HCT116 (cell line): ENCODE measurements at regions not wholly inside any gene's neighbourhood (a gene's known extent, or its start where the extent isn't known, plus 50 kb on each side); places are given as distances from the start of the nearest gene placed in this dataset.

Source experiments
- ATAC-seq: fragments of 200-7000 bp; cut with Tn5 transposase; 2 replicates; pipeline ENCODE4 v1.9.1; 2020; ENCODE audit warnings: mild to moderate bottlenecking, moderate library complexity
- BruUV-seq: library from RNA; stranded (reverse); fragments of 400-500 nt; replicated peaks from 2 replicates; lab custom pipeline; 2021; lab: Mats Ljungman, UMichigan
- CTCF ChIA-PET: fragments of 300-600 bp; sonication (Branson Sonifier 250); formaldehyde crosslinking; loops from one replicate; lab custom pipeline; 2021; ENCODE audit warnings: antibody characterized with exemption; lab: Charles Lee
- POLR2A ChIA-PET: fragments of 300-600, 350-600 bp; sonication (Branson Sonifier 250); formaldehyde crosslinking; loops from one replicate; lab custom pipeline; 2021; ENCODE audit warnings: antibody characterized with exemption; lab: Charles Lee
- RAD21 ChIA-PET, 2 experiments: fragments of 300-600 bp; sonication (Branson Sonifier 250); formaldehyde crosslinking; loops; one replicate each; lab custom pipeline; 2023; ENCODE audit warnings: low total read pairs in 2 of 2; ENCODE audit not compliant: uncharacterized antibody in 2 of 2, unreplicated experiment in 2 of 2, low non-redundant PET in 1 of 2; lab: Charles Lee
- DNase-seq: peaks from one replicate; pipeline ENCODE4 v3.0.0-alpha.2; 2010; ENCODE audit warnings: low read depth, low spot score
- H2AFZ ChIP-seq: fragments of 200-600 bp; shearing (Covaris generic), sonication (generic); 2 replicates; pipeline ENCODE4 v1.6.1; 2017; ENCODE audit warnings: low read depth, mixed run types, mixed read lengths, antibody characterized with exemption, low read length; ENCODE audit not compliant: poor library complexity, severe bottlenecking
- H3K27ac ChIP-seq: 2 replicates; pipeline ENCODE4 v1.5.1; 2012; ENCODE audit warnings: low read depth, low read length
- H3K27me3 ChIP-seq: fragments of 200-600 bp; sonication (generic); 2 replicates; pipeline ENCODE4 v1.6.1; 2016; ENCODE audit warnings: mixed run types, low read length, mixed read lengths; ENCODE audit not compliant: insufficient read depth
- H3K36me3 ChIP-seq, 2 experiments: fragments of 200-500 bp in 1 of 2; fragments of 200-600 bp in 1 of 2; sonication (Bioruptor generic) in 1 of 2; sonication (generic) in 1 of 2; 2 replicates each; pipeline versions ENCODE4 v1.5.1 to v1.6.1; 2014 to 2016; ENCODE audit warnings: low read length in 2 of 2, inconsistent platforms in 1 of 2, mixed read lengths in 1 of 2, mixed run types in 1 of 2; ENCODE audit not compliant: insufficient read depth in 2 of 2, control insufficient read depth in 1 of 2
- H3K4me1 ChIP-seq, 2 experiments: fragments of 200-600 bp in 1 of 2; sonication (generic) in 1 of 2; 2 replicates each; pipeline versions ENCODE4 v1.5.1 to v1.6.1; 2012 to 2017; ENCODE audit warnings: low read length in 2 of 2, inconsistent platforms in 1 of 2, mild to moderate bottlenecking in 1 of 2, mixed read lengths in 1 of 2, mixed run types in 1 of 2, moderate library complexity in 1 of 2; ENCODE audit not compliant: insufficient read depth in 2 of 2, control insufficient read depth in 1 of 2
- H3K4me2 ChIP-seq: fragments of 200-600 bp; sonication (generic); 2 replicates; pipeline ENCODE4 v1.6.1; 2017; ENCODE audit warnings: mixed run types, low read length, mixed read lengths
- H3K4me3 ChIP-seq, 2 experiments: fragments of 200-600 bp in 1 of 2; sonication (generic) in 1 of 2; replicated peaks in 1 of 2; 2 replicates each; pipeline ENCODE4 v1.5.1; 2011 to 2016; ENCODE audit warnings: low read length in 2 of 2, control low read depth in 1 of 2, low read depth in 1 of 2, mild to moderate bottlenecking in 1 of 2, mixed read lengths in 1 of 2, mixed run types in 1 of 2
- H3K79me2 ChIP-seq: fragments of 200-600 bp; sonication (generic); 2 replicates; pipeline ENCODE4 v1.6.1; 2017; ENCODE audit warnings: mild to moderate bottlenecking, mixed run types, low read length, moderate library complexity, mixed read lengths; ENCODE audit not compliant: insufficient read depth
- H3K9ac ChIP-seq: fragments of 200-600 bp; sonication (generic); 2 replicates; pipeline ENCODE4 v1.6.1; 2016; ENCODE audit warnings: low read length, mixed read lengths
- H3K9me2 ChIP-seq: fragments of 200-600 bp; sonication (generic), shearing (Covaris generic); 2 replicates; pipeline ENCODE4 v1.6.1; 2017; ENCODE audit warnings: mixed run types, mild to moderate bottlenecking, moderate library complexity; ENCODE audit not compliant: insufficient read depth
- H3K9me3 ChIP-seq, 2 experiments: fragments of 200-500 bp in 1 of 2; fragments of 200-600 bp in 1 of 2; sonication (Bioruptor generic) in 1 of 2; sonication (generic) in 1 of 2; 2 replicates each; pipeline ENCODE4 v1.6.1; 2014 to 2017; ENCODE audit warnings: low read length in 2 of 2, mixed read lengths in 2 of 2, inconsistent platforms in 1 of 2, low read depth in 1 of 2, mild to moderate bottlenecking in 1 of 2, mixed run types in 1 of 2, moderate library complexity in 1 of 2; ENCODE audit not compliant: control insufficient read depth in 1 of 2, insufficient read depth in 1 of 2
- H4K20me1 ChIP-seq: fragments of 200-600 bp; sonication (generic), shearing (Covaris generic); 2 replicates; pipeline ENCODE4 v1.6.1; 2017; ENCODE audit warnings: mixed run types, mild to moderate bottlenecking, moderate library complexity; ENCODE audit not compliant: insufficient read depth
- CBX3 ChIP-seq: IDR thresholded peaks from 2 replicates; pipeline ENCODE4 v1.6.1; 2012; ENCODE audit warnings: low read depth
- CEBPB ChIP-seq: IDR thresholded peaks from 2 replicates; pipeline ENCODE4 v1.6.1; 2012; ENCODE audit warnings: low read depth
- EGR1 ChIP-seq: IDR thresholded peaks from 2 replicates; pipeline ENCODE4 v1.6.1; 2012; ENCODE audit warnings: low read depth
- ELF1 ChIP-seq: IDR thresholded peaks from 2 replicates; pipeline ENCODE4 v1.6.1; 2012; ENCODE audit warnings: low read depth, borderline replicate concordance
- EZH2 ChIP-seq: fragments of 200-600 bp; sonication (generic); IDR thresholded peaks from 2 replicates; pipeline ENCODE4 v1.6.1; 2017; ENCODE audit warnings: antibody characterized with exemption, mixed run types
- EZH2phosphoT487 ChIP-seq: fragments of 200-600 bp; IDR thresholded peaks from 2 replicates; pipeline ENCODE4 v1.6.1; 2018; ENCODE audit warnings: antibody characterized with exemption, borderline replicate concordance
- FOSL1 ChIP-seq: IDR thresholded peaks from 2 replicates; pipeline ENCODE4 v1.6.1; 2012; ENCODE audit warnings: low read depth
- JUND ChIP-seq: IDR thresholded peaks from 2 replicates; pipeline ENCODE4 v1.6.1; 2012
- MAX ChIP-seq: IDR thresholded peaks from 2 replicates; pipeline ENCODE4 v1.6.1; 2012
- POLR2A ChIP-seq: IDR thresholded peaks from 2 replicates; pipeline ENCODE4 v1.7.0; 2011; ENCODE audit warnings: borderline replicate concordance; ENCODE audit not compliant: insufficient read depth, insufficient read length; ENCODE audit errors: extremely low read depth
- RAD21 ChIP-seq: IDR thresholded peaks from 2 replicates; pipeline ENCODE4 v1.6.1; 2012; ENCODE audit warnings: low read depth, mild to moderate bottlenecking
- SIN3A ChIP-seq: IDR thresholded peaks from 2 replicates; pipeline ENCODE4 v1.6.1; 2012; ENCODE audit warnings: low read depth
- SRF ChIP-seq: IDR thresholded peaks from 2 replicates; pipeline ENCODE4 v1.6.1; 2012; ENCODE audit warnings: low read depth
- TCF7L2 ChIP-seq: IDR thresholded peaks from 2 replicates; pipeline ENCODE4 v1.7.0; 2011; ENCODE audit warnings: borderline replicate concordance, inconsistent platforms; ENCODE audit not compliant: insufficient read depth, insufficient read length; ENCODE audit errors: extremely low read depth
- YY1 ChIP-seq: IDR thresholded peaks from 2 replicates; pipeline ENCODE4 v1.6.1; 2011; ENCODE audit warnings: low read length, low read depth, moderate library complexity, mild to moderate bottlenecking; ENCODE audit not compliant: insufficient replicate concordance; ENCODE audit errors: extremely low read depth
- intact Hi-C: fragments of 100-400 bp; cut with micrococcal nuclease; formaldehyde crosslinking; loops from 2 replicates; pipeline ENCODE4 v1.10.0; 2022
- TF ChIP-seq, protein P1 (sequence below), 3 experiments: fragments of 200-600 bp in 1 of 3; sonication (generic) in 1 of 3; IDR thresholded peaks in 2 of 3; conservative IDR thresholded peaks in 1 of 3; 2 replicates each; pipeline ENCODE4 v1.5.1; 2012 to 2017; ENCODE audit warnings: low read depth in 2 of 3, low read length in 2 of 3, antibody characterized with exemption in 1 of 3, borderline replicate concordance in 1 of 3, control low read depth in 1 of 3, mild to moderate bottlenecking in 1 of 3, mixed read lengths in 1 of 3, mixed run types in 1 of 3, moderate library complexity in 1 of 3; ENCODE audit not compliant: insufficient read depth in 1 of 3
- TF ChIP-seq, protein P2 (sequence below): IDR thresholded peaks from 2 replicates; pipeline ENCODE4 v1.6.1; 2012
- TF ChIP-seq, protein P3 (sequence below): IDR thresholded peaks from 2 replicates; pipeline ENCODE4 v1.6.1; 2011; ENCODE audit warnings: mild to moderate bottlenecking, low read length, moderate library complexity; ENCODE audit not compliant: insufficient replicate concordance; ENCODE audit errors: extremely low read depth

DNA sequence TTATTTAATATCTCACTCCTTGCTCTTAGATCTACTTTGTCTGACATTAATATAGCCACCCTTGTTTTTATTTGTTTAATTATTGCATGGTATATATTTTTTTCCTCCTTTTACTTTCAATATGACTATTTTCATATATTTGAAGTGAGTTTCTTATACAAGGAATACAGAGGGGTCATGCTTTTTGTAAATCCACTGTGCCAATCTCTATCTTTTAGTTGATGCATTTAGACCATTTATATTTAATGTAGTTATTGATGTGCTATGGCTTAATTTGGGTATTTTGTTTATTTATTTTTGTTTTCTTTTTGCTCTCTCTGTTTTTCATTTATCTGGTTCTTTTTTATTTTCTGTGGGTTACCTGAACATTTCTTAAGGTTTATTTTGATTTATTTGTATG, 750.6 kb downstream of the TMEM182 start:
- no peak for TF ChIP-seq POLR2A
- no peak for TF ChIP-seq CEBPB
- no peak for TF ChIP-seq MAX
- no peak for TF ChIP-seq CBX3
- no peak for TF ChIP-seq SIN3A
- no peak for TF ChIP-seq TCF7L2
- TF ChIP-seq, protein P1, sequence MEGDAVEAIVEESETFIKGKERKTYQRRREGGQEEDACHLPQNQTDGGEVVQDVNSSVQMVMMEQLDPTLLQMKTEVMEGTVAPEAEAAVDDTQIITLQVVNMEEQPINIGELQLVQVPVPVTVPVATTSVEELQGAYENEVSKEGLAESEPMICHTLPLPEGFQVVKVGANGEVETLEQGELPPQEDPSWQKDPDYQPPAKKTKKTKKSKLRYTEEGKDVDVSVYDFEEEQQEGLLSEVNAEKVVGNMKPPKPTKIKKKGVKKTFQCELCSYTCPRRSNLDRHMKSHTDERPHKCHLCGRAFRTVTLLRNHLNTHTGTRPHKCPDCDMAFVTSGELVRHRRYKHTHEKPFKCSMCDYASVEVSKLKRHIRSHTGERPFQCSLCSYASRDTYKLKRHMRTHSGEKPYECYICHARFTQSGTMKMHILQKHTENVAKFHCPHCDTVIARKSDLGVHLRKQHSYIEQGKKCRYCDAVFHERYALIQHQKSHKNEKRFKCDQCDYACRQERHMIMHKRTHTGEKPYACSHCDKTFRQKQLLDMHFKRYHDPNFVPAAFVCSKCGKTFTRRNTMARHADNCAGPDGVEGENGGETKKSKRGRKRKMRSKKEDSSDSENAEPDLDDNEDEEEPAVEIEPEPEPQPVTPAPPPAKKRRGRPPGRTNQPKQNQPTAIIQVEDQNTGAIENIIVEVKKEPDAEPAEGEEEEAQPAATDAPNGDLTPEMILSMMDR (IDR thresholded peaks at IDR 0.05 in 2 of 3, conservative IDR thresholded peaks at IDR 0.05 in 1 of 3; ENCODE audit: borderline replicate concordance in 1 of 3, insufficient read depth in 1 of 3, low read depth in 2 of 3, low read length in 2 of 3), result no peak
- TF ChIP-seq, protein P2, sequence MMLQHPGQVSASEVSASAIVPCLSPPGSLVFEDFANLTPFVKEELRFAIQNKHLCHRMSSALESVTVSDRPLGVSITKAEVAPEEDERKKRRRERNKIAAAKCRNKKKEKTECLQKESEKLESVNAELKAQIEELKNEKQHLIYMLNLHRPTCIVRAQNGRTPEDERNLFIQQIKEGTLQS, result no peak
- no peak for TF ChIP-seq FOSL1
- TF ChIP-seq EZH2phosphoT487, result no peak
- TF ChIP-seq, protein P3, sequence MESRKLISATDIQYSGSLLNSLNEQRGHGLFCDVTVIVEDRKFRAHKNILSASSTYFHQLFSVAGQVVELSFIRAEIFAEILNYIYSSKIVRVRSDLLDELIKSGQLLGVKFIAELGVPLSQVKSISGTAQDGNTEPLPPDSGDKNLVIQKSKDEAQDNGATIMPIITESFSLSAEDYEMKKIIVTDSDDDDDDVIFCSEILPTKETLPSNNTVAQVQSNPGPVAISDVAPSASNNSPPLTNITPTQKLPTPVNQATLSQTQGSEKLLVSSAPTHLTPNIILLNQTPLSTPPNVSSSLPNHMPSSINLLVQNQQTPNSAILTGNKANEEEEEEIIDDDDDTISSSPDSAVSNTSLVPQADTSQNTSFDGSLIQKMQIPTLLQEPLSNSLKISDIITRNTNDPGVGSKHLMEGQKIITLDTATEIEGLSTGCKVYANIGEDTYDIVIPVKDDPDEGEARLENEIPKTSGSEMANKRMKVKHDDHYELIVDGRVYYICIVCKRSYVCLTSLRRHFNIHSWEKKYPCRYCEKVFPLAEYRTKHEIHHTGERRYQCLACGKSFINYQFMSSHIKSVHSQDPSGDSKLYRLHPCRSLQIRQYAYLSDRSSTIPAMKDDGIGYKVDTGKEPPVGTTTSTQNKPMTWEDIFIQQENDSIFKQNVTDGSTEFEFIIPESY, result no peak
- no peak for TF ChIP-seq JUND
- TF ChIP-seq EGR1, result no peak
- TF ChIP-seq YY1, result no peak
- TF ChIP-seq EZH2, result no peak
- no peak for TF ChIP-seq RAD21
- no peak for TF ChIP-seq ELF1
- no peak for TF ChIP-seq SRF
- Histone ChIP-seq H3K27me3 (no peaks in the 10 kb centered on the region), H3K9me2 (no peaks in the 10 kb centered on the region), H2AFZ (no peak overlapping the region), H3K4me3 (no peak overlapping the region), H3K9me3 (peaks cover 15 to 18% of the 10 kb centered on the region in 2 experiments; a peak in 3 of 4 replicates), H4K20me1 (no peaks in the 10 kb centered on the region), H3K9ac (no peak overlapping the region), H3K4me2 (no peak overlapping the region), H3K79me2 (no peaks in the 10 kb centered on the region), H3K36me3 (no peaks in the 10 kb centered on the region), H3K4me1 (no peaks in the 10 kb centered on the region), H3K27ac (no peak overlapping the region)
- CTCF ChIA-PET, result no interaction called here
- intact Hi-C loops, result no loop called here
- BruUV-seq, result no TSS peak
- DNase-seq, result no peak
- no peak for ATAC-seq
- POLR2A ChIA-PET, result no interaction called here
- RAD21 ChIA-PET, result no interaction called here
